ENCODE measurements at regions not wholly inside any gene's neighbourhood (a gene's known extent, or its start where the extent isn't known, plus 50 kb on each side); places are given as distances from the start of the nearest gene placed in this dataset.
"Not testable (repeated sequence)": the region's sequence is repeated elsewhere in the genome, so short reads cannot be mapped to it uniquely, and the experiment has no call there.

GRCh38 chr2:176963568-176964287 is 248.9 kb upstream of the HNRNPA3 start:
- DNase-seq (ENCODE audit: low read depth, low spot score): peak; percentile 8

GRCh38 chr2:176967911-176968450 is 244.6 kb upstream of the HNRNPA3 start:
- DNase-seq (ENCODE audit: low read depth, low spot score): no peak

GRCh38 chr2:176969642-176970359 is 242.8 kb upstream of the HNRNPA3 start:
- DNase-seq (ENCODE audit: low read depth, low spot score): no peak

- peak; percentile 58 for DNase-seq (ENCODE audit: low read depth, low spot score)
Observed at GRCh38 chr2:176976736-176977685, 235.6 kb upstream of the HNRNPA3 start.

GRCh38 chr2:176978921-176979320 is 233.7 kb upstream of the HNRNPA3 start:
- no peak for DNase-seq (ENCODE audit: low read depth, low spot score)

- peak; percentile 57 for DNase-seq (ENCODE audit: low read depth, low spot score)
Observed at GRCh38 chr2:176979981-176980710, 232.4 kb upstream of the HNRNPA3 start.

- DNase-seq (ENCODE audit: low read depth, low spot score): no peak
Observed at GRCh38 chr2:176984987-176985386, 227.6 kb upstream of the HNRNPA3 start.

GRCh38 chr2:176985871-176986270 is 226.7 kb upstream of the HNRNPA3 start:
- DNase-seq (ENCODE audit: low read depth, low spot score): no peak

GRCh38 chr2:176986487-176986886 is 226.1 kb upstream of the HNRNPA3 start:
- no peak for DNase-seq (ENCODE audit: low read depth, low spot score)

GRCh38 chr2:176991411-176991810 is 221.2 kb upstream of the HNRNPA3 start:
- DNase-seq (ENCODE audit: low read depth, low spot score): no peak

GRCh38 chr2:176997074-176997791 is 215.4 kb upstream of the HNRNPA3 start:
- DNase-seq (ENCODE audit: low read depth, low spot score): peak; percentile 78

GRCh38 chr2:176997792-176998169 is 214.8 kb upstream of the HNRNPA3 start:
- DNase-seq (ENCODE audit: low read depth, low spot score): no peak

GRCh38 chr2:176999301-176999700 is 213.3 kb upstream of the HNRNPA3 start:
- peak; percentile 8 for DNase-seq (ENCODE audit: low read depth, low spot score)

- no peak for DNase-seq (ENCODE audit: low read depth, low spot score)
Observed at GRCh38 chr2:177000061-177000714, 212.4 kb upstream of the HNRNPA3 start.

- DNase-seq (ENCODE audit: low read depth, low spot score): no peak
Observed at GRCh38 chr2:177000715-177001072, 211.9 kb upstream of the HNRNPA3 start.

GRCh38 chr2:177001334-177001733 is 211.3 kb upstream of the HNRNPA3 start:
- DNase-seq (ENCODE audit: low read depth, low spot score): no peak

- no peak for DNase-seq (ENCODE audit: low read depth, low spot score)
Observed at GRCh38 chr2:177002983-177003382, 209.6 kb upstream of the HNRNPA3 start.

GRCh38 chr2:177007726-177008125 is 204.9 kb upstream of the HNRNPA3 start:
- not testable (repeated sequence) for DNase-seq (ENCODE audit: low read depth, low spot score)

- DNase-seq (ENCODE audit: low read depth, low spot score): not testable (repeated sequence)
Observed at GRCh38 chr2:177008662-177009061, 203.9 kb upstream of the HNRNPA3 start.

- no peak for DNase-seq (ENCODE audit: low read depth, low spot score)
Observed at GRCh38 chr2:177010146-177010545, 202.4 kb upstream of the HNRNPA3 start.

Measured in astrocyte of the hippocampus (primary cell).